ENCODE measurements at regions not wholly inside any gene's neighbourhood (a gene's known extent, or its start where the extent isn't known, plus 50 kb on each side); places are given as distances from the start of the nearest gene placed in this dataset.

GRCh38 chr2:133712369-133712768 lies 144.1 kb upstream of the NCKAP5 start:
- no peak overlapping the region for H3K27ac ChIP-seq (ENCODE audit: low read length)
- H3F3A ChIP-seq (ENCODE audit: insufficient read depth, low read length, poor library complexity, severe bottlenecking): peaks cover 4% of the 10 kb centered on the region
- no peaks in the 10 kb centered on the region for H4K20me1 ChIP-seq (ENCODE audit: insufficient read depth)
- no peak overlapping the region for H3K4me2 ChIP-seq (ENCODE audit: low read length)
- H3K9ac ChIP-seq (ENCODE audit: low read length): no peak overlapping the region
- no peaks in the 10 kb centered on the region for H3K9me3 ChIP-seq (ENCODE audit: low read length)
- H2AFZ ChIP-seq (ENCODE audit: low read depth, low read length): no peak overlapping the region
- TF ChIP-seq POLR2AphosphoS5 (IDR thresholded peaks at IDR 0.05) (no peak), RAD21 (conservative IDR thresholded peaks at IDR 0.05) (no peak), EZH2 (IDR thresholded peaks at IDR 0.05; ENCODE audit: borderline replicate concordance, insufficient read depth, low read length, poor library complexity, severe bottlenecking) (no peak), TAF1 (IDR thresholded peaks at IDR 0.05; ENCODE audit: low read depth) (no peak), SMC3 (conservative IDR thresholded peaks at IDR 0.05; ENCODE audit: poor library complexity) (no peak), MXI1 (conservative IDR thresholded peaks at IDR 0.05; ENCODE audit: poor library complexity, severe bottlenecking) (no peak), REST (IDR thresholded peaks at IDR 0.05; ENCODE audit: borderline replicate concordance) (no peak), EP300 (conservative IDR thresholded peaks at IDR 0.05; ENCODE audit: poor library complexity, severe bottlenecking) (no peak)
- TF ChIP-seq, protein P1, sequence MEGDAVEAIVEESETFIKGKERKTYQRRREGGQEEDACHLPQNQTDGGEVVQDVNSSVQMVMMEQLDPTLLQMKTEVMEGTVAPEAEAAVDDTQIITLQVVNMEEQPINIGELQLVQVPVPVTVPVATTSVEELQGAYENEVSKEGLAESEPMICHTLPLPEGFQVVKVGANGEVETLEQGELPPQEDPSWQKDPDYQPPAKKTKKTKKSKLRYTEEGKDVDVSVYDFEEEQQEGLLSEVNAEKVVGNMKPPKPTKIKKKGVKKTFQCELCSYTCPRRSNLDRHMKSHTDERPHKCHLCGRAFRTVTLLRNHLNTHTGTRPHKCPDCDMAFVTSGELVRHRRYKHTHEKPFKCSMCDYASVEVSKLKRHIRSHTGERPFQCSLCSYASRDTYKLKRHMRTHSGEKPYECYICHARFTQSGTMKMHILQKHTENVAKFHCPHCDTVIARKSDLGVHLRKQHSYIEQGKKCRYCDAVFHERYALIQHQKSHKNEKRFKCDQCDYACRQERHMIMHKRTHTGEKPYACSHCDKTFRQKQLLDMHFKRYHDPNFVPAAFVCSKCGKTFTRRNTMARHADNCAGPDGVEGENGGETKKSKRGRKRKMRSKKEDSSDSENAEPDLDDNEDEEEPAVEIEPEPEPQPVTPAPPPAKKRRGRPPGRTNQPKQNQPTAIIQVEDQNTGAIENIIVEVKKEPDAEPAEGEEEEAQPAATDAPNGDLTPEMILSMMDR (IDR thresholded peaks at IDR 0.05; ENCODE audit: poor library complexity, severe bottlenecking): no peak
- H3K9me2 ChIP-seq (ENCODE audit: insufficient read depth, low read length): no peaks in the 10 kb centered on the region
- H3K36me3 ChIP-seq (ENCODE audit: insufficient read depth, low read length): no peaks in the 10 kb centered on the region
- H3K27me3 ChIP-seq (ENCODE audit: insufficient read depth, low read depth, low read length): no peaks in the 10 kb centered on the region
- no peaks in the 10 kb centered on the region for H3K79me2 ChIP-seq (replicated peaks; ENCODE audit: insufficient read depth, low read length)
- no peak overlapping the region for H3K4me3 ChIP-seq (ENCODE audit: low read length)

- no peak overlapping the region for H2AFZ ChIP-seq (ENCODE audit: low read depth, low read length)
- no peaks in the 10 kb centered on the region for H3K79me2 ChIP-seq (replicated peaks; ENCODE audit: insufficient read depth, low read length)
- no peaks in the 10 kb centered on the region for H3K9me2 ChIP-seq (ENCODE audit: insufficient read depth, low read length)
- H3K9ac ChIP-seq (ENCODE audit: low read length): no peak overlapping the region
- no peak overlapping the region for H3K4me3 ChIP-seq (ENCODE audit: low read length)
- TF ChIP-seq EP300 (conservative IDR thresholded peaks at IDR 0.05; ENCODE audit: poor library complexity, severe bottlenecking): no peak
- no peak for TF ChIP-seq MXI1 (conservative IDR thresholded peaks at IDR 0.05; ENCODE audit: poor library complexity, severe bottlenecking)
- no peak for TF ChIP-seq POLR2AphosphoS5 (IDR thresholded peaks at IDR 0.05)
- no peaks in the 10 kb centered on the region for H3K9me3 ChIP-seq (ENCODE audit: low read length)
- H3K4me2 ChIP-seq (ENCODE audit: low read length): no peak overlapping the region
- H3K27ac ChIP-seq (ENCODE audit: low read length): no peak overlapping the region
- no peaks in the 10 kb centered on the region for H4K20me1 ChIP-seq (ENCODE audit: insufficient read depth)
- H3K27me3 ChIP-seq (ENCODE audit: insufficient read depth, low read depth, low read length): no peaks in the 10 kb centered on the region
- peaks cover 4% of the 10 kb centered on the region for H3F3A ChIP-seq (ENCODE audit: insufficient read depth, low read length, poor library complexity, severe bottlenecking)
- H3K36me3 ChIP-seq (ENCODE audit: insufficient read depth, low read length): no peaks in the 10 kb centered on the region
Observed at GRCh38 chr2:133713049-133713580, 144.9 kb upstream of the NCKAP5 start.
